PC-3 (cell line): ENCODE measurements at regions not wholly inside any gene's neighbourhood (a gene's known extent, or its start where the extent isn't known, plus 50 kb on each side); places are given as distances from the start of the nearest gene placed in this dataset.
"Not testable (repeated sequence)": the region's sequence is repeated elsewhere in the genome, so short reads cannot be mapped to it uniquely, and the experiment has no call there.

ENCODE experiments used
- EZH2 ChIP-seq: fragments of 300-600 bp; sonication (generic); IDR thresholded peaks from one replicate; pipeline ENCODE4 v1.6.1; 2017; ENCODE audit warnings: antibody characterized with exemption, mild to moderate bottlenecking, low read length; ENCODE audit not compliant: unreplicated experiment
- EZH2phosphoT487 ChIP-seq: fragments of 300-600 bp; sonication (generic); IDR thresholded peaks from 2 replicates; pipeline ENCODE4 v1.6.1; 2018; ENCODE audit warnings: mild to moderate bottlenecking, antibody characterized with exemption, low read length, borderline replicate concordance
- TF ChIP-seq, protein P1 (sequence below): fragments of 300-600 bp; sonication (generic); conservative IDR thresholded peaks from 2 replicates; pipeline ENCODE4 v1.5.1; 2017; ENCODE audit warnings: antibody characterized with exemption, low read depth, mild to moderate bottlenecking, low read length

DNA sequence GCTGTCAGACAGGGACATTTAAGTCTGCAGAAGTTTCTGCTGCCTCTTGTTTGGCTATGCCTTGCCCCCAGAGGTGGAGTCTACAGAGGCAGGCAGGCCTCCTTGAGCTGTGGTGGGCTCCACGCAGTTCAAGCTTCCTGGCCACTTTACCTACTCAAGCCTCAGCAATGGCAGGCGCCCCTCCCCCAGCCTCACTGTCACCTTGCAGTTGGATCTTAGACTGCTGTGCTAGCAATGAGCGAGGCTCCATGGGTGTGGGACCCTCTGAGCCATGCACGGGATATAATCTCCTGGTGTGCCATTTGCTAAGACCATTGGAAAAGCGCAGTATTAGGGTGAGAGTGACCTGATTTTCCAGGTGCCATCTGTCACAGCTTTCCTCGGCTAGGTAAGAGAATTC, 542.7 kb upstream of the SEMA6A start:
- not testable (repeated sequence) for TF ChIP-seq EZH2, EZH2phosphoT487
- TF ChIP-seq, protein P1, sequence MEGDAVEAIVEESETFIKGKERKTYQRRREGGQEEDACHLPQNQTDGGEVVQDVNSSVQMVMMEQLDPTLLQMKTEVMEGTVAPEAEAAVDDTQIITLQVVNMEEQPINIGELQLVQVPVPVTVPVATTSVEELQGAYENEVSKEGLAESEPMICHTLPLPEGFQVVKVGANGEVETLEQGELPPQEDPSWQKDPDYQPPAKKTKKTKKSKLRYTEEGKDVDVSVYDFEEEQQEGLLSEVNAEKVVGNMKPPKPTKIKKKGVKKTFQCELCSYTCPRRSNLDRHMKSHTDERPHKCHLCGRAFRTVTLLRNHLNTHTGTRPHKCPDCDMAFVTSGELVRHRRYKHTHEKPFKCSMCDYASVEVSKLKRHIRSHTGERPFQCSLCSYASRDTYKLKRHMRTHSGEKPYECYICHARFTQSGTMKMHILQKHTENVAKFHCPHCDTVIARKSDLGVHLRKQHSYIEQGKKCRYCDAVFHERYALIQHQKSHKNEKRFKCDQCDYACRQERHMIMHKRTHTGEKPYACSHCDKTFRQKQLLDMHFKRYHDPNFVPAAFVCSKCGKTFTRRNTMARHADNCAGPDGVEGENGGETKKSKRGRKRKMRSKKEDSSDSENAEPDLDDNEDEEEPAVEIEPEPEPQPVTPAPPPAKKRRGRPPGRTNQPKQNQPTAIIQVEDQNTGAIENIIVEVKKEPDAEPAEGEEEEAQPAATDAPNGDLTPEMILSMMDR = not testable (repeated sequence)
